ENCODE measurements at regions not wholly inside any gene's neighbourhood (a gene's known extent, or its start where the extent isn't known, plus 50 kb on each side); places are given as distances from the start of the nearest gene placed in this dataset.
"Not testable (repeated sequence)": the region's sequence is repeated elsewhere in the genome, so short reads cannot be mapped to it uniquely, and the experiment has no call there.

GRCh38 chr18:47690778-47691177 is 239.7 kb downstream of the SMAD2 start:
- not testable (repeated sequence) for TF ChIP-seq CTCF (conservative IDR thresholded peaks at IDR 0.05; ENCODE audit: low read depth, low read length); RFX5 (IDR thresholded peaks at IDR 0.05; ENCODE audit: low read depth, low read length); MAFK (IDR thresholded peaks at IDR 0.05; ENCODE audit: low read depth, low read length); USF2 (IDR thresholded peaks at IDR 0.05; ENCODE audit: low read depth, low read length); CHD1 (IDR thresholded peaks at IDR 0.05; ENCODE audit: low read depth, low read length)
